ENCODE measurements at regions not wholly inside any gene's neighbourhood (a gene's known extent, or its start where the extent isn't known, plus 50 kb on each side); places are given as distances from the start of the nearest gene placed in this dataset.
"Not testable (repeated sequence)": the region's sequence is repeated elsewhere in the genome, so short reads cannot be mapped to it uniquely, and the experiment has no call there.

- Histone ChIP-seq H3K9me3 (no peaks in the 10 kb centered on the region), H3K4me1 (no peaks in the 10 kb centered on the region), H3K36me3 (no peaks in the 10 kb centered on the region), H3K27me3 (no peaks in the 10 kb centered on the region), H3K4me3 (no peak overlapping the region), H3K27ac (no peak overlapping the region)
- DNase-seq: no peak
- intact Hi-C loops (cut with DNase I; ENCODE audit: low total_unique reads): no loop called here
- TF ChIP-seq CTCF (IDR thresholded peaks at IDR 0.05) (no peak), POLR2A (IDR thresholded peaks at IDR 0.05) (no peak)
Observed at GRCh38 chr14:105682956-105683570, 156.7 kb downstream of the TMEM121 start.

GRCh38 chr14:105684056-105684455, 157.7 kb downstream of the TMEM121 start:
- H3K27me3 ChIP-seq; H3K9me3 ChIP-seq; H3K4me3 ChIP-seq; H3K36me3 ChIP-seq; H3K27ac ChIP-seq; intact Hi-C loops (cut with DNase I; ENCODE audit: low total_unique reads); H3K4me1 ChIP-seq; DNase-seq: not testable (repeated sequence)

- intact Hi-C loops (cut with DNase I; ENCODE audit: low total_unique reads); H3K27me3 ChIP-seq; DNase-seq; H3K36me3 ChIP-seq; H3K4me1 ChIP-seq; H3K9me3 ChIP-seq; H3K27ac ChIP-seq; H3K4me3 ChIP-seq: not testable (repeated sequence)
Observed at GRCh38 chr14:105684597-105684996, 158.2 kb downstream of the TMEM121 start.

- no peak for DNase-seq
Observed at GRCh38 chr14:105685003-105685402, 158.6 kb downstream of the TMEM121 start.

GRCh38 chr14:105685605-105686004, 159.2 kb downstream of the TMEM121 start:
- H3K36me3 ChIP-seq; H3K4me3 ChIP-seq; DNase-seq; intact Hi-C loops (cut with DNase I; ENCODE audit: low total_unique reads); H3K9me3 ChIP-seq; H3K27ac ChIP-seq; H3K27me3 ChIP-seq; H3K4me1 ChIP-seq: not testable (repeated sequence)

More at GRCh38 chr14:105685003-105685402, 158.6 kb downstream of the TMEM121 start:
- intact Hi-C loops (cut with DNase I; ENCODE audit: low total_unique reads): no loop called here
- no peaks in the 10 kb centered on the region for H3K9me3 ChIP-seq
- no peak overlapping the region for H3K27ac ChIP-seq
- TF ChIP-seq POLR2A (IDR thresholded peaks at IDR 0.05) (no peak), CTCF (IDR thresholded peaks at IDR 0.05) (no peak)
- no peak overlapping the region for H3K4me3 ChIP-seq
- no peaks in the 10 kb centered on the region for H3K4me1 ChIP-seq
- no peaks in the 10 kb centered on the region for H3K27me3 ChIP-seq
- no peaks in the 10 kb centered on the region for H3K36me3 ChIP-seq

DNA sequence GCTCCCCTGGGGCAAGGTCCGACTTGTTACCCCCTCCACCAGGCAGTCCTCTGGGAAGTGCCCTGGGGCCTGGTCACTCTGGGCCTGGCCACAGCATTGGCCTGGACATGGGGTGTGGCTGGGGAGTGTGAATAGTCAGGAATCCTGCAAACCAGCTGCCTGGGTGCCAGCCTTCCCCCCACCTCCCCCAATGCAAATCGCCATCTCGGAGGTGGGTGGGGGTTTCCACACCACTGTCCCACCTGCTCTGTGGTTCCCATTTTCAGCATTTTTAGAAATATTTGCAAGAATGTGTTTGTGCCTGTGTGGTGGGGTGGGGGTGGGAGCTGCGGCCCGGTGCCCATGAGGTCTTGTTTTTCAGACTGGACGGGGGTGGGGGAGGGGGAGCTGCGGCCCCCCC, 159.7 kb downstream of the TMEM121 start:
- H3K27me3 ChIP-seq; H3K4me3 ChIP-seq; intact Hi-C loops (cut with DNase I; ENCODE audit: low total_unique reads); H3K27ac ChIP-seq; H3K9me3 ChIP-seq; DNase-seq; H3K4me1 ChIP-seq; H3K36me3 ChIP-seq: not testable (repeated sequence)

DNA sequence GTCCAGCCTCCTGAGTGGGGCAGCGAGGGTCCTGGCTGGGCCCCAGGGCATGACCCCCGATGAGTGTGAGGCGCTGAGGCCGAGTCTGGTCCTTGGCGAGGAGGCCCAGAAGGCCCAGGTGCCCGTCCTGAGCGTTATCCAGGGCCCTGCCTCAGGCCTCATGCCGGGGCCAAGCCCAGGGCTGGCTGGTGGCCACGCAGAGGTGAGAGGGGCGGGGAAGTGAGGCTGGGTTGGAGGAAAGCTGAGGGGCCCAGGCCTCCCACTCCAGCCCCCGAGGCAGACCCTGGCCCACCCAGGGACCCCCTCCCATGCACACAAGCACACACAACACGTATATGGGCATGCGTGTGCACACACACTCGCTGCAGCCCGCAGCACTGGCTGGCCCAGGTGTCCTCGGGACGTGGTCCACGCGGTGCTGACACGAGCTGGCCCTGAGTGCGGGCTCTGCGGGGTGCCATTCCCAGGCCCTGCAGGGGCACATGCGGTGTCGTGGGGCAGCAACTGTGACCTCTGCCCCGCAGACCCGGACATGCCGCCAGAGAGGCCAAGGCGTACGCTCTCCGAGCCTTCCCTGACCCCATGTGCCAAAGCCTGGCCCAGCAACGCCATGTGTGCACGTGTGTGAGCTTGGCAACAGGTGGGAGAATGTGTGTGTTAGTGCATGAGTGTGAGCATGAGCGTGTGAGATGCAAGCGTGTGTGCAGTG, 160.2 kb downstream of the TMEM121 start:
- H3K27me3 ChIP-seq; H3K9me3 ChIP-seq; H3K4me1 ChIP-seq; intact Hi-C loops (cut with DNase I; ENCODE audit: low total_unique reads); DNase-seq; H3K4me3 ChIP-seq; H3K36me3 ChIP-seq; H3K27ac ChIP-seq: not testable (repeated sequence)

GRCh38 chr14:105687171-105688022, 161.0 kb downstream of the TMEM121 start:
- H3K27ac ChIP-seq; H3K4me1 ChIP-seq; H3K4me3 ChIP-seq; H3K9me3 ChIP-seq; H3K27me3 ChIP-seq; intact Hi-C loops (cut with DNase I; ENCODE audit: low total_unique reads); H3K36me3 ChIP-seq; DNase-seq: not testable (repeated sequence)

DNA sequence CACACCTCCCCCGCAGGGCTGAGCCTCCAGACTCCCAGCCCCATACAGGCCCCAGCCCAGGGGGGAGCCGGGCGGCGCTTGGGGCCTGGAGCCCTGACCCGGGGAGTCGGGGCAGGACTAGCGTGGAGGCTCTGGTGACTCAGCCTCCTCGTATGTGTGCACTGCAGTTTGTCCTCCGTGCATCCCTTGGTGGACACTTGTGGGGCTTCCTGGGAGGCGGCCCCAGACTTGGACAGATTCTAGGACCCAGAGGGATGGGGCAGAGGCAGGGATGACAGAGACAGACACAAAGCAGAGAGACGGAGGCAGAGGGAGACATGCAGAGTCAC, 161.6 kb downstream of the TMEM121 start:
- H3K27ac ChIP-seq; intact Hi-C loops (cut with DNase I; ENCODE audit: low total_unique reads); H3K36me3 ChIP-seq; DNase-seq; H3K4me3 ChIP-seq; H3K9me3 ChIP-seq; H3K27me3 ChIP-seq; H3K4me1 ChIP-seq: not testable (repeated sequence)

GRCh38 chr14:105688664-105689221, 162.4 kb downstream of the TMEM121 start:
- H3K27me3 ChIP-seq; intact Hi-C loops (cut with DNase I; ENCODE audit: low total_unique reads); H3K27ac ChIP-seq; DNase-seq; H3K4me1 ChIP-seq; H3K4me3 ChIP-seq; H3K9me3 ChIP-seq; H3K36me3 ChIP-seq: not testable (repeated sequence)
